ENCODE measurements at regions not wholly inside any gene's neighbourhood (a gene's known extent, or its start where the extent isn't known, plus 50 kb on each side); places are given as distances from the start of the nearest gene placed in this dataset.
"Not testable (repeated sequence)": the region's sequence is repeated elsewhere in the genome, so short reads cannot be mapped to it uniquely, and the experiment has no call there.

- DNase-seq, result no peak
Observed at GRCh38 chr13:110044551-110045111, 258.2 kb upstream of the IRS2 start.

GRCh38 chr13:110042253-110042950 lies 256.0 kb upstream of the IRS2 start:
- no peak for DNase-seq

- not testable (repeated sequence) for DNase-seq
Observed at GRCh38 chr13:110041638-110042037, 255.3 kb upstream of the IRS2 start.

DNA sequence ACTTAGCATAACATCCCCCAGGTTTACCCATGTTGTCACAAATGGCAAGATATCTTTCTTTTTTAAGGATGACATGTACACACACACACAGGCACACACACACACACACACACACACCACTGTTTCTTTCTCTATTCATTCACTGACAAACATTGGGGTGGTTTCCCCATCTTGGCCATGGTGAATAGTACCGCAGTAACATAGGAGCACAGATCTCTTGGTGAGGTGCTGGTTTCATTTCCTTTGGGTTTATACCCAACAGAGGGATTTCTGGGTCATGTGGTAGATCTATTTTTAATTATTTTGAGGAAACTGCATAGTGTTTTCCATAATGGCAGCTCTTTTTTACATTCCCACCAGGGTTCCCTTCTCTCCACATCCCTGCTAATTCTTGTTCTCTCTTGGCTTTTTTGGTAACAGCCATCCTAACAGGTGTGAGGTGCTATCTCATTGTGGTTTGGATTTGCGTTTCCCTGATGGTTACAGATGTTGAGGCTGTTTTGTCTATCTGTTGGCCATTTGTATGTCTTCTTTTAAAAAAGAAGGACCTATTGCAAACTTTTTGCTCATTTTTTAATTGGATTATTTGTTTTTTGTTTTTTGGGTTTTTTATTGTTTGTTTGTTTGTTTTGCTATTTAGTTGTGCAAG lies 251.7 kb upstream of the IRS2 start:
- no peak for DNase-seq

GRCh38 chr13:110036060-110036459 lies 249.7 kb upstream of the IRS2 start:
- DNase-seq, result no peak

DNA sequence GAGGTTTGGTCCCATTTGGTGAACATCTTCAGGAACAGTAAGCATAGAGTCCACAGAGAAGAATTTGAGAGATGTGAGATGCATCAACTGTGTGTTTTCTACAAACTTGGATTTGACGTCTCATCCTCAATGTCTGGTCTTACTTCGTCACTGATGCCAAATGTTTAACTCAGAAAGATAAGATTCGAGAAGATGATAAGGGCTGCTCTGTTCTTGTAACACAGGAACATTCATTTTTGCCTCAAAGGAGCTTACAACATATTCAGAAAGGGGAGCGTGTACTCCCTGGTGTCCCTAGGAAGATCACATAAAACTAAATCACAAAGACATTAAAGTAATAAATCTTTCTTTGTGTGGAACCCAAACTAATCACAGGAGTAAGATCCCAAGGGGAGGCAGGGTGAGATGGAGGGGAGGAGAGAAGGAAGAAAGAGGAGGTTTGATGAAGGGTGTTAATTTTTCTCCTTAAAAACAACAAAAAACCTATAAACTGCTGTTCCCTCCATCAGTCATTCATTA lies 247.7 kb upstream of the IRS2 start:
- no peak for DNase-seq

- no peak for DNase-seq
Observed at GRCh38 chr13:110032969-110033368, 246.6 kb upstream of the IRS2 start.

- DNase-seq, result no peak
Observed at GRCh38 chr13:110030394-110030928, 244.1 kb upstream of the IRS2 start.

DNA sequence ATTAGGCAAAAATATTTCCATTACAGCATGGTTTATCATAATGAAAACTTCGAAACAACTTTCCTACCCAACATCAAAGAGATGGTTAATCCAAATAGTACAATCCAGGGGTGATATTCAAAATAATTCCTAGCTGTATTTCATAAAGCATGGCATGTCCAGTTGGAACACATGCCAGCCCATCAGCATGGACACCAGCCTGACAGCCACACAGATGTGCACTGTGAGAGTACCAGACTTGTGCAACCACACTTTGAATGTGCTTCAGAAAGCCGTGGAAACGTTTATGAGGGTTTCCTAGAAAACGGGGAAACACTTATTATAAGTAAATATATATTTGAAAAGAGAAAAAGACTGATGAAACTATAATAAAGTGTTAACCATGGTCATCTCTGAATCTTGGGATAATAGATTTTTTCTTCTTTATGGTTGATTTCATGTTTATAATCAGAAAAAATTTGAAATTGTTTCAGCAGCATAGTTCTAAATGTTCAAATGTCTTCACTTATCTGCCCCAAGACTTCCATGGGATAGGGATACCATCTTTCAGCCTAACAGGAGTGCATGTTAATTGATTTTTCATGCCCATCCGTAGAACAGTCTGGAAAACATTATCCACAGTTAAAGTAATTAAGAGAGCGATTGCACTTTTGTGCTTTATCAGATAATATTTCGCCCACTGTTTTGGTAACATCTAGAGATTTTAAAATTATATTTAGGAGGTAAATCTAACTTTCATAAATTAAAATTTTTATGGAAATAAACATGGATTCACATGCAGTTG lies 242.6 kb upstream of the IRS2 start:
- no peak for DNase-seq

- no peak for DNase-seq
Observed at GRCh38 chr13:110028311-110028710, 241.9 kb upstream of the IRS2 start.

- no peak for DNase-seq
Observed at GRCh38 chr13:110027470-110028240, 241.3 kb upstream of the IRS2 start.

- DNase-seq, result no peak
Observed at GRCh38 chr13:110024645-110024980, 238.2 kb upstream of the IRS2 start.

GRCh38 chr13:110023729-110024644 lies 237.6 kb upstream of the IRS2 start:
- no peak for DNase-seq

DNA sequence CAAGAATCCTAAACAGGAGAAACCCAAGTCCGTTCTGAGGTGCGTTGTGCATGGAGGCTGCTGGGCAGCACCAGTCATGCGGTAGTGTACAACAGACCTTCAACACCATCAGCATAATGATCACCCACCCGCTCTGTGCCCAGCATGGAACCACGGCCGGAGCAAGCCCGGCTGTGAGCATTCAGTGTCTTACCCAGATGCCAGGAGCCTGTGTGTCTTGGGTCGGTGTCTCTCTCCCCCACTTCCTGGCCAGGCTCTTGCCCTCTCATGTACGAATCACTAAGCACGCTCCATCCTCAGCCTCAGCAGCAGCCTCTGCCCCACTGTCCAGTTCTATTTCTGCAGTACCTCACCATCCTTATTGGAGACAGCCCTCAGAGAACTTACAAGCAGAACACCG lies 231.6 kb upstream of the IRS2 start:
- no peak for DNase-seq

DNA sequence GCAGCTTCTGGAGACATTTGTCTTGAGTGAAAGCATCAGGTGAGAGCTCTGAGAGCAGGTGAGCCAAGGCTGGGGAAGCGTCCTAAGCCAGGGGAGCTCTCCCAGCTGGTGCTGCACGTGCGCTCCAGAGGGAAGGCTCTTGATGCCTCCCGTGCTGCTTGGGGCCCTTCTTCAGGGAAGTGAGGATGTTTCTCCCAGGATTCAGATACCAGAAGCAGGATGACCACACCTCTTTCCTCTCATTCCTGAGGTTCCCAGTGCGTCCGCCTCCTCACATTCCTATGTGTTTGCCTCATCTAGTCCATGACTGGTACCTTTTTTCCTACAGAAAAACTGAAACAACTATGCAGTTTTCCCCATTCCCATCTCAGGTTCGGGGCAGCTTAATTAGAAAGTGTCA lies 231.0 kb upstream of the IRS2 start:
- DNase-seq, result no peak

- no peak for DNase-seq
Observed at GRCh38 chr13:110015253-110015652, 228.9 kb upstream of the IRS2 start.

DNA sequence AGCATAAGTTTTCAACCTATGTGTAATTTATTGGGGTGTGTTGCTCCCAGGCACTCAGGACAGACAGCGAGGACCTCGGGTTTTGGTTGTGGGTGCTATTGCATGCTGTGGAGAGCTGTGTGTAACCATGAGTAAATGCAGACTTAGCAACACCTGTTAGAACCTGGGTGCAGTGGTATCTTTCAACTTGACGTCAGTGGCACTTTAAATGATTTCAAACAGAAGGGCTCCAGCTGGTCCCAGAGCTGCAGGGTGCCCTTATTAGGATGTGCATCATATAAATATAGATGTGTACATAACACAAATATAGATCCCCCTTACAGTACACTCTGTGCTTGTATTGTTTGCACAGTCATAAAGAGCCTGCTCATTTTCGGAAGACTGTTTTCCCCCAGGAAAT lies 228.3 kb upstream of the IRS2 start:
- DNase-seq, result peak; percentile 58

- no peak for DNase-seq
Observed at GRCh38 chr13:110012102-110012739, 225.8 kb upstream of the IRS2 start.

DNA sequence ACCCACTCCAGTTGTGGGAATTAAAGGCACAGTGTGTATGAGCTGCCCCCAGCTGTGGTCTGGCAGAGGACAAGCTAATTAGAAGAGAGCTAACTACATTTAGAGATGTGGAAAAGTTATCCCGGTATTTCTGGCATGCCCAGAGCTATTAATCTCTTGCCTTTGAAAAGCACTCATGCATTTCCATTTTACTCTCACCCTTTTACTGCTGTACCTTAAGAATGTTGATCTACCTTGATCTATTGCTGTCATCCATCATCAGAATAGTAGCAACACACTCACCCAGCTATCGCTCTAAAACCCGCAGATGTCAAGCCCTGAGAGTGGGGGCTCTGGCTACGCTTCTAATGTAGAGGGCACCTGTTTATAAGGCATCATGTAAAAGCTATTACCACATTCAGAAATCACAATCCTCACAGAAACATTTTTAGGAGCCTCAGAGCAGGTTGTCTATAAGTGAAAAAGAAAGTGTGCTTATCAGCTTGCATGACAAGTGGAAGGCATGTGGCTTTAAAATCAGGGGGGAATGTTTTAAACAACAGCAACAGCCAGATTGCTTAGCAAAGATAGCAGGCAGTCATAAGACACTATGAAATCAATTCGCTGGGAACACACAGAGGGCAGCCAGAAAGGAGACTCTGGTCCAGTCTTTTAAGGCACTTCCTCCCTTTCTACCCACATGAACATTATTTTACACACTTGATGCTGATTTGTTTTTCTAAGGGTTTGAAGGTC lies 224.2 kb upstream of the IRS2 start:
- DNase-seq, result no peak

DNA sequence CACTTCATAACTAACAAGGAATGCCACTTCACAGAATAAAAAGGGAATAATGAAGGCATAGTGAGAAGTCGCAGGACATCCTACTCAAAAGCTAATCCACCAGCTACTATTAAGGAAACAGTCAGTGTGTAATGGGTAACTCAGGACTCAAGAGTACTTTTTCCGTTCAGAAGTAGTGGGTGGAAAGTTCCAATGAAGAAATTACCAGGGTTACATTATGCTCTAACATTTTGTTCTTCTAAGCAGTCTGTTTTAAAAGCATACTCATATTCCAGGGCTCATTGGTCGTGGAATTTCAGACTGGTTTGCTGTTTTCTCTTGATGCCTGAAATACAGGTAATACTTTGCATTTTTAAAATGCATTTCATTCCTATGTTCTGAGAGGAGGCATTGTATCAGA lies 222.4 kb upstream of the IRS2 start:
- no peak for DNase-seq

Measured in NCI-H2081 treated with DMSO at 0.1 percent for 48 hours (cell line).